ENCODE measurements at regions not wholly inside any gene's neighbourhood (a gene's known extent, or its start where the extent isn't known, plus 50 kb on each side); places are given as distances from the start of the nearest gene placed in this dataset.

DNA sequence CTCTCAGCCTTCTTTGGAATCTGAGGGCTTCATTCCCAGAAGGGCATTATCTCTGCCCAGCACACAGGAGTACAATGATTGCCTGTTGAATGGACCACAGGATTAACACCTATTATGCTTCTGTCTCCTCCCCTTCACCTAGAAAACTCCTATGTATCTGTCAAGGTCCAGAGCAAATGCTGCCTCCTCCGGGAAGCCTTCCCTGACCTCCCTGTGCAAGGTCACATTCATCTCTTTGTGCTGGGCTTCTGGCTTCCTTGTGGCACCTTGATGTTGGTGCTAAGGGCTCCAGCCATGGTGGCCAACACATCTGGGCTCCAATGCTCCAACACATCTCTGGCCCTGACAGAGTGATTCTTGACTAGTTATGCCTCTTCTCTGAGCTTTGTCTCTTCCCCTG lies 49.9 kb upstream of the ATP2B2 start:
- no peak for DNase-seq

DNA sequence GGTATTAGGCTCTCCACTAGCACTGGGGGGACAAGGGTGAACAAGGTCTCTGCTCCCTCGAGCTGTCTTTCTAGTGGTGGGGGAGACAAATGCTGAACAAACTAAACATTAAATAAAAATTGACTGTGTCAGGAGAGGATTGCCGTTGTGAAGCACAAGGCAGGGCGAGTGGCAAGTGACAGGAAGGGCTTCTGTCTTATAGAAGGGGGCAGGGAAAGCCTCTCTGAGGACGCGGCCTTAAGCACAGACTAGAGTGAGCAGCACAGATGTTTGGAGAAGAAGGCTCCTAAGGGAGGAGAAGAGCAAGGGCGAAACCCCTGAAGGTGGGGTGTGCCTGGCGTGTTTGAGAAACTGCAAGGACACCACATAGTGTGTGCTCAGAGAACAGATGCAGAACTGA lies 50.9 kb upstream of the ATP2B2 start:
- DNase-seq = no peak

DNA sequence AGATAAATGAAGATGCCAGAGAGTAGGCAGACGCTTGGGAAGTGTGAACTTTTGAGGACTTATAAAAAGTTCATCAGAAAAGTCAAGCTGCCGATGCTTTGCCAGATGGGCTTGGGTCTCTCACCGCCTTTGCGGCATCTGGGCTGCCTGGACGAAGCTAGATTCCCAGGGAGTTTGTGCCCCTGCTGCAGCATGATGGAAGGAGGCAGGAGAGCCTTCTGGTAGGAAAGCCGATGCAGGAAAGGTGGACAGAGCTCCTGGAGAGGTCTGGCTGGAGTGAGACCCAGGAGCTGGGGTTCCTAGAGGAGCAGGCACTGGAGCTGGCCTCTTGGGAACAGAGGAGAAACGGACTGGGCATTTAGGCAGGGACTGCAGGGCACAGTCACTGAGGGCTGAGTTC lies 51.9 kb upstream of the ATP2B2 start:
- no peak for DNase-seq

DNA sequence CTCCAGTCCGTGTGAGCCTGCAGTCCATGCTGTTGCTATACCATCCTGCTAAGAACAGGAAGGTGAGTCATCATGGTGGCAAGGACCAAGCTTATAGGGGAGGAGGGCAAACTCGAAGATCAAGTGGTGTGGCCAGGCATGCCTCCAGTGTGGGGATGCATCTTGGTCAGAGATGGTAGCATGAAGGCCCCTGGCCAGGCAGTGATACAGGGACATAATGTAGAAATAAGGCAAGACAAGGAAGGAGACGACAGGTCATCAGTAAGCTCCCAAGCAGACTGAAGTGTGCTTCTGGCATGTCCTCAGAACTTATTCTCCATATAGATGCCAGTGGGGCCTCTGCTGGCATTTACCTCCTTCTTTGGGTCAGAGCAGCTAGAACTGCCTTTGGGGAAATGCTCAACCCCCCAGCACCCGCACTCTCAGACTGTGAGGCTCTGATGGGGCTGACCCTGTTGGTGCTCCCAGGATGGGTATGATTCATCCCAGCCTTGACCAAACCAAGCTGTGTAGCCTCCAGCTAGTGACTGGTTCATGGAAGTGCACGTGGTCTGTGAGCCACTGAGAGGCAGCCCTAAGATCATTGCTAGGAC lies 52.5 kb upstream of the ATP2B2 start:
- DNase-seq = no peak

DNA sequence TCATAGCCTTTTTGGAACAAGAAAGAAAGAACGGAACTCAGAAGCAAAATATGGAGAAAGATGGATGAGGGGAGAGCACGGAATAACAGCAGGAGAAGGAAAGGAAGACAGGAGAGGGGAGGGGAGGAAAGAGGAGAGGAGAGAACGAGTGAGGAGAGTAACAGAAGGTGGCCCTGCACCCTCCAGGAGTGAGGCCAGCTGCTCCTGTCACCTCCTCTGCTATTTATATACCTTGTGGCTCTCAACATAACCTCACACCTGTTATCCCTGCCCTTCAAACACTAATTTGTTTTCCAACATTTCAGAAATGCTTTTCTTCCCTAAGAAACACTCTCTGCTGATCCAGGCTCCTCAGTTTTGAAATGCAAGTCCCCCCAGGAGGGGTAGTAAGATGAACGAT lies 53.4 kb upstream of the ATP2B2 start:
- DNase-seq = no peak

DNA sequence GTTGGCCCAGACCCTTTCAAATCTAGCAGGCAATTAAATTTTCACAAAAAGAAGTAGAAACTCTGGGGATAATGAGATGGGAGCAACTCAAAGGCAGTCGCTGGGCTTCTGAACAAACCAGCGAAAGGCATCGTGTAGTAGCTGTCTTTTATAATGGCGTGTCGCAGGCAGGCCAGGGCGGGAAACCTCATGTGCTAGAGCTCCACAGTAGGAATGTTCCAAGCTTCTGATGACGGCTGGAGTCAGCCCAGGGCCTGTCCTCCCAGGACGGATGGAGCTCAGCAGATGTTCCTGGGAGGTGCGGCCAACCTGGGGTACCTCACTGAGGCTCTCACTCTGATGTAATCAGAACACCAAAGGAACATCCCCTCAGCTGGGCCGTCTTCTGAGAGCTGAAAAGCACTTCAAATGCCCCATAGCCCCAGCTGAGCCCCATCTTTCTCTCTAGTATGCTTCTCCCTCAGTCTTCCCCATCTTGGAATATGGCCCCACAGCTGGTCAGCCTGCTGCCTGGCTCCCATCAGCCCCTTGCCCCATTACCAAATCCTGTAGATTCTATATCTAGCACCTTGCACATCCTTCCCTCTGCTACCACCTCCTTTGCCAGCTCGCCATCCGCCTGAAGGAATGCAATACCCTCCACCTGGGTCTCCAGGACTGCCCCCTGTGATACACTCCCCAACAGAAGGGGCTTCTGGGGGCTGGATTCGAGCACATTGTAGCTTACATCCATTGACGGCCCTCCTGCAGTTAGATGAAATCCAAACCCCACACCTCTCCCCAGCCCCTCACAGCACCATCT lies 54.9 kb upstream of the ATP2B2 start:
- no peak for DNase-seq

DNA sequence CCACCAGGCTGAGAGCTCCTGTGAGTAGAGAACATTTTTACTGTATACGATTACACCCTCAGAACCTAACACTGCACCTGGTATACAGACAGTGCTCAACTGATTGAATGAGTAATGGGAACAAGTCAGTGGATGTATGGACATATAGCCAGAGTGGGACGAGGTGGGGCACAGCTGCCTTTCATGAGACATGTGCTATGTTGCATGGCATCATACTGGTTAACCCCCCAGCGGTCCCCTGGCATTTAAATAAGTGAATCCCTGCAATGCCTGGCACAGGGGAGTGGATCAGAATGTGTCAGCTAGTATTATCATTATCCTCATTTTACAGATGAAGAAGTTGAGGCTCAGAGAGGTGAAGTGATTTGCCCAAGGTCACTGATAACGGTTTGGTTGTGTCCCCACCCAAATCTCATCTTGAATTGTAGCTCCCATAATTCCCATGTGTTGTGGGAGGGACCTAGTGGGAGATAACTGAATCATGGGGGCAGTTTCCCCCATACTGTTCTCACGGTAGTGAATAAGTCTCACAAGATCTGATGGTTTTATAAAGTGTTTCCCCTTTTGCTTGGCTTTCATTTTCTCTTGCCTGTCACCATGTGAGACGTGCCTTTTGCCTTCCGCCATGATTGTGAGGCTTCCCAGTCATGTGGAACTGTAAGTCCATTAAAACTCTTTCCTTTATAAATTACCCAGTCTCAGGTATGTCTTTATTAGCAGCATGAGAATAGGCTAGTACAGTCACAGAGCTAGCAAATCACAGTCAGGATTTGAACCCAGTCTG lies 56.0 kb upstream of the ATP2B2 start:
- no peak for DNase-seq

DNA sequence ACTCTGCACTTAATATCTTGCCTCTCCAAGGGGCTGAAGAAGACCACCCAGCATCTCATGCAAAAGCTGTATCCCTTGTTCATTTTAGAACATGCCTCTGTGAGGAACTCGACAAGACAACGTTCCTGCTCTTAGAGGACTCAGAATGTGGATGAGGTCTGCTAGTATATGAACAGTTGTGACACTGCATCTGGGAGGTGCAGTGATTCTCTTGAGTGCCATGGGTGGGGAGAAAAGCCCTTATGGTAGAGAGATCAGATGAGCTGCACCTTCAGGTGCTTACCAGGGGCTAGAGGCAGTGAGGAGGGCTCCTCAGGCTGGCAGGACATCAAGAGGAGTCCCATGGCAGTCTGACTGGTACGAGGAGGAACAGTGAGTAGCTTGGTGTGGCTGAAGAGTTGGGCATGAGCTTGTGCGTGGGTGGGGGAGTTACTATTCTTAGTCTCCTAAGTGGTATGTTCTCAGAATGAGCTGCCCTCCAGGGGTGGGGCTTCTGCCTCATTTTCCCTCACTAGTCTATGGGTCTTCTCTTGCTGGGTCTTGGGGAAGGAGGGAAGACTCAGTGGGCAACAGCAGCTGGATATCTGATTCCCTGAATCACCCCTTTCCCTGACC lies 56.7 kb upstream of the ATP2B2 start:
- no peak for DNase-seq

DNA sequence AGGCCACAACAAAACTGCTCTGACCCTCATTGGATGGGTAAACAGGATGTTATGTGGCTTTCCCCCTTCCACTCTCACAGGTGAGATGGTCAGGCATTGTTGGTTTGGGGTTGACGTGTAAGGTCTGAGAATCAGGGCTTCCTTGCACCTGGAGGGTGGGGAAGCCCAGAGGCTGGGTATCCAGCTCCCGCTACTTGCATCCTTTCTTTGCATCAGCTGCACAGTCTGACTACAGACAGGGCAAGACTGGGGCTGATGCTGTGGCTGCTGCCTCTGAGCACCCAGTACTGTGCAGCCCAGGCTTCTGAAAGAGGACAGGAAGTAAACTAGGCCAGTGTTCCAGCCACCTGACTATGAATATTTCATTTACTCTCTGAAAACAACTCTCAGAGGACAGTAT lies 58.0 kb upstream of the ATP2B2 start:
- DNase-seq = no peak

DNA sequence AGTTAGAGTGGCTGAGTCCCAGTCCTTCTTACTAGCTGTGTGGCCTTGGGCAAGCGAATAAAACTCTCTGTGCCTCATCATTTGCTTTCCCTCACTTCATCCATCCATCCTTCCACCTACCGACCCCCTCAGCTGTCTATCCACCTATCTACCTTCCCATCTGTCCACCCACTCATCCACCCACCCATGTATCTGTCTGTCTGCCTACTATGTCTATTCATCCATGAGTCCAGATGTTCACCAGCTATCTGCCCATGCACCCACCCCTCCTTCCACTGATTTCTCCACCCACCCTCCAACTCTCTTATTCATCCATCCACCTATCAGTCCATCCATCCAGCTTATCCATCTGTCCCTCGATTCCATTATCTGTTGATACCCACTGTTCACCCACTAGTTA lies 60.4 kb upstream of the ATP2B2 start:
- no peak for DNase-seq

DNA sequence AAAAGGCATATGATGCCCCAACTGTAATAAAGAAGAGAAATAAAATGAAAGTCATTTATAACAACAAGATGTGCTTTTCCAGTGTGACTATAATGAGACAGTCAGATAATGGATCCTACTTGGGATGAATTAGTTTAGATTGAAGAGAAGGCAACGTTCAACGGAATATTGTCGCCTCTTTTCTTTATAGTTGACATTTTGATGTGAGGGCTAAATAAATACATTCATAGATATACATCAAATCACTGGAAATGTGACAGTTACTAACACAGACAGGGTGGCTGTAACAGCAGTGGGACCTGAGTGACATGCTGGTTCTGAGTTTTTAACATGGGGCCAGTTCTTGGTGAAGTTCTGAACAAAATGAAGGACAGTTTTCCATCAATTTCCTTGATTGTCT lies 61.1 kb upstream of the ATP2B2 start:
- no peak for DNase-seq

DNA sequence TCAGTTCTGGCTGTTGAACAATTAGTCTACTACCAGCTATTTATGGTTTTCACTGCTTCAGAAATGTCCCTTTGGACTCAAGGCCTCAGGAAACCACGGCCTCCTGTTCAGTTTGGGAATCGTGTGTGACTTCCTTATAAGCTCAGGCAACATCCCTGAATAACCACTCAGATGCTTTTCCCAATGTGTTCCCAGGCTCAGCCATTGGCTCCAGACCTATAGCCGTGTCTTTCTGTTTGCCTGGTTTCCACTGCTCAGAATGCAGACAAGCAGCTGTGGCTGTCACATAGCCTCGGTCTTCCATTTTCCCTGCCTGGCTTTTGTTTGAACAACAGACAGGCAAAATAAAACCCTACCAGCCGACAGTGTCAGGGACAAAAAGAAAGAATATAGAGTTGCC lies 63.2 kb upstream of the ATP2B2 start:
- no peak for DNase-seq

DNA sequence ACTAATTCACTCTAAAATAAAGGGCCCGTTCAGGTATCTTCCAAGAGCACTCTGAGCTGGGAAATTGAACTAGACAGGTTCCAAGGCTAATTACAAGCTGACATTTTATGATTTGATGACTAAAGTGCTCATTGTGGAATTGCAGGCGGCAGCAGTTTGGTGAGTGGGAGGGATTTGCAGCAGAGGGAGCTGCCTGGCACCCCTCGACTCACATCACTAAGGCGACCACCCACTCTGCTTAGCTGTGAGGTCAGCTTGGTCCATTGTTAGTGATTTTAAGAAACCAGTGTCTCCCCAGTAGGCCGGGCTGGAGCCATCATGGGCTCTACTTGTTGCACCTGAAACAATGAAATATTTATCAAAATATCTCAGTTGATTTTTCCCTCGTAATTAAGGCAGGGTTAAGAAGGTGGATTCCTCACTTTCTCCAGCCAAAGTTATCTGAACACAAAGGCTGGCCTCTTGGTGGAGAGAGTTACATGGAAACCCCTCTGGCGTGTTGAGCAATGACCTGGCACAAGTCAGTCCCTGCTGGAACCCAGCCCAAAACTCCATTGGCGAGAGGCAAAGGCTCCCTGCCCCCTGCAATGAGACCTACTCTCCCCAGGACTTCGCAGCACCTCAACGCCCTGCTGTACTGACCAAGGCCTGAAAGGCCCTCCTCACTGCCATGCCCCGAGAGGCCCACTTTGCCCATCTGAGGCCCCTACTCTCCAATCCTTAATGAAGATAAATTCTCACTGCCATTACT lies 65.0 kb upstream of the ATP2B2 start:
- no peak for DNase-seq

DNA sequence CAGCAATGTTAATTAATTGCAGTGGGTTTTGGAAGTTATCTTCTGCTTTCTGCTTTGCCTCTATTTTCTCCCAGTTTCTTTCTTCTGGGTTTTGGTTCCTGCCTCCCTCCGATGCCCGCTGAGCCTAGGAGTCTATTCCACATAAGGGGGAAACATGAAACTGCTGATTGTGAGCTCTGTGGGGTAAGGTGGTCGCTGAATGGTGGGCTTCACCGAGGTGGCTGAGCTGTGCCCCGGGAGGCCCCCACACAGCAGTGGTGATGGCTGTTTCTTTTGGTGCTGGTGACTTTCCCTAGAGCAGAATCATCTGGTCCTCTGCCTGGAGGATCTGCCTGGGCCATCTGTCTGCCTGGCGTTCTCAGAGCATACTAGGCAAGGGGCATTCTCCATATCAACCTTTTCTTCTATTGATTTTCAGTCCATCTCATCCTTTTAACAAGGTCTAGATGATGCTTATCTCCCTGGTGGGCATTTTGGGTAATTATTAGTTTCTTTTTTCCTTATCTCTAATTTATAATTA lies 68.8 kb upstream of the ATP2B2 start:
- DNase-seq = no peak

DNA sequence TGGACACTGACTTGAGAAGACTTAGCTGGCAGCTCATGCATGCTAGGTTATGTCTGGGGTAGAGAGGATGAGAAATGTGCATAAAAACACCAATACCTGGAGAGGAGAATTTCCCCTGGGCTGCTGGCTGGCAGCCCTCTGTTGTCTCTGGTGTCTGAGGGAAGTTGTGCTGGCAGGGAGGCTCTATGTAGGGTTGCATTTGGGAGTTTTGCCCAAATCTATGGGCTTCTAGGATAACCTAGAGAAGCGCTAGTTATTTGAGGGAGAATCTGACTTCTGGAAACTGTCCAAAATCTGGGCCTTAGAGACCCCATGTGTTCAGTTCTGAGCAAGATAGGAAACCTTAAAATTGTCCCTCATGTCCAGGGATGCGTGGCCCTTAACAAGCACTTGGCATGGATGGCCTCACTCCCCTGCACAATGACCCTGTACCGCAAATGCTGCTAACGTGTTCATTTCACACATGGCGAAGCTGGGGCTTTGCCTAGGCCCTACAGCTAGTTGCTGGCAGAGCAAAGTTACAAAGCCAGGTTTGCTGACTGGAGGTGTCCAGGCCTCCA lies 70.3 kb upstream of the ATP2B2 start:
- DNase-seq = no peak

DNA sequence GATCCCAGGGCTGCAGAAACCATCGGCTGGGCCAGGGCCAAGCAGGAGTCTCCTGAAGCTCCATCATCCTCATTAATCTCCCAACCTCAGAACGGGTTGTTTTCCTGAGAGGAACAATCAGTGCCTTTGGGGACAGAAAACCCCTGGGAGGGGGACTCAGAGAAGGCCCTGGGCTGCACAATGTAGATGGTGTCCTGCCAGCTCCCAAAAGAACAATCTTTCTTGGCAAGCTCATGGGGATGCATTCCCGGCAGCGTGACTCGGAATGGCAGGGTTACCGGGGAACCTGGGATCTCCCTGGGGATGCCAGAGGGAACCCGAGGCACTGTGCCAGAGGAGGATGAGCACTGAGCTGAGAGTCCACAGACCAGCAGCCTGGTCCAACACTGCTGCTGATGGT lies 72.1 kb upstream of the ATP2B2 start:
- DNase-seq = no peak

DNA sequence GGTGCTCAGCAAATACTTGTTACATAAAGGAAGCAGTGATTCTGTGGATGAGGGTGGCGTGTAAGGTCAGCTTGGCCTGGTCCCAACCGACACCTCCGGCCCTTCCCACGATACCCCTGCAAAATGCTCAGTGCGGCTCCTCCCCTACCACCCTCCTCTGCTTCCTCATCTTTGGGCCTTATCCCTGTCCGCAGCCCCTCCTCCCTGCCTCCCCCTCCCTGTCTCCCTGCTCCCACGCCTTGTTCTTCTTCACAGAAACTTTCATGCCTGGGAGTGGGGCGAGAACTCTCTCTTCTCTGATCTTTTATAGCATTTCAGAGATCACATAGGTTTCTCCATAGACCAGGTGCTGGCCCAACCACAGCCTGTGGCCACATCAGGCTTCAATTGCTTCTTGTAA lies 75.0 kb upstream of the ATP2B2 start:
- no peak for DNase-seq

DNA sequence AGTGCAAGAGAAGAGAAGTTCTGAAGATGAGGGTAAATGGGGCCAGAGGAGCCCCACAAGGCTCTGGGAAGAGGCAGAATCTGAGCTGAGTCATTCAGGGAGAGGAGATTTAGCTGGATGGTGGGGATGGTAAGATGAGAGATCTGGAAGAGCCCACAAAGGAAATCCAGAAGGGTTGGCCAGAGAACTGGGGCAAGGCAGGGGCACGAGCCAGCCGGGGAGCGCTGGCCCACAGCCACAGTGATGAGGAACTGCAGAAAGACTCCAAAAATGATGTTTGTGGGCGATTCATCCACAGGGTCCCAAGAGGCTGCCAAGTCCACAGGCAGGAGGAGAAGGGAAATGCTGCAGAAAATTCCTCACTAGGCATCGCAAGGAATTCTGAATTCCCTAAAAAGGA lies 75.9 kb upstream of the ATP2B2 start:
- DNase-seq = no peak

DNA sequence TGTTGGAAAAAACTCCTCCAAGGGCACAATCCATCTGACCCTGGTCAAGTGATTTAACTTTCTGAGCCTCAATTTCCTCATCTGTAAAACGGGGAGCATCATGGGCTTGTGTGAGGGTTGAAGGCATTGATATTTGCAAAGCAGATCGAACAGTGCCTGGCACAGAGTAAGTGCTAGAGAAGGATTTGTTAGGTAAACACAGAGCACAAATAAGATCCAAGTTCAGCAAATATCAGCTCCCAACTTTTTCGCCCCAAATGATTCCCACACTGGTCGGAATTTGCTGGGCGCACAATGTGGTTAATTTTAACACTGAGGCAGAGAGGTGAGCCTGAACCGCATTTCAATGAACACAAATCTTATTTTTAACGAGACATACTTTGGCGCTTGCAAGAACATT lies 76.3 kb upstream of the ATP2B2 start:
- DNase-seq = no peak

DNA sequence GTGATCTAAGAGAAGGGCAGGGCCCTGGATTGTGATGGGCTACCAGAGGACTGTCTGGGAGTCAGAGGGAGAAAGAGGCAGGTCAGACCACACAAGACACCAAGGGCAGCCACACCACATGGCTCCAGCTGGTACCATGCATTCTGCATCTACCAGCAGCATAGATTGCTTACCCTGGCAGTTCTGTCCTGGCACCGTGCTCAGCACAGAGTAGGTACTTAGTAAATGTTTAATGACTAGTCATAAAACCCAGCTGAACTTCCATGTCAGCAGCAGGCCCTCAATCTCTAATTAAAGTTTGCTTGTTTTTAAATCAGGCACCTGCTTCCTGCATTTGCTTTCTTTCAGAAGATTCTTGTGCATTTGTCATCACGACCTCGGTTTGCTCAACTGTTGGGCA lies 77.3 kb upstream of the ATP2B2 start:
- DNase-seq = no peak

DNA sequence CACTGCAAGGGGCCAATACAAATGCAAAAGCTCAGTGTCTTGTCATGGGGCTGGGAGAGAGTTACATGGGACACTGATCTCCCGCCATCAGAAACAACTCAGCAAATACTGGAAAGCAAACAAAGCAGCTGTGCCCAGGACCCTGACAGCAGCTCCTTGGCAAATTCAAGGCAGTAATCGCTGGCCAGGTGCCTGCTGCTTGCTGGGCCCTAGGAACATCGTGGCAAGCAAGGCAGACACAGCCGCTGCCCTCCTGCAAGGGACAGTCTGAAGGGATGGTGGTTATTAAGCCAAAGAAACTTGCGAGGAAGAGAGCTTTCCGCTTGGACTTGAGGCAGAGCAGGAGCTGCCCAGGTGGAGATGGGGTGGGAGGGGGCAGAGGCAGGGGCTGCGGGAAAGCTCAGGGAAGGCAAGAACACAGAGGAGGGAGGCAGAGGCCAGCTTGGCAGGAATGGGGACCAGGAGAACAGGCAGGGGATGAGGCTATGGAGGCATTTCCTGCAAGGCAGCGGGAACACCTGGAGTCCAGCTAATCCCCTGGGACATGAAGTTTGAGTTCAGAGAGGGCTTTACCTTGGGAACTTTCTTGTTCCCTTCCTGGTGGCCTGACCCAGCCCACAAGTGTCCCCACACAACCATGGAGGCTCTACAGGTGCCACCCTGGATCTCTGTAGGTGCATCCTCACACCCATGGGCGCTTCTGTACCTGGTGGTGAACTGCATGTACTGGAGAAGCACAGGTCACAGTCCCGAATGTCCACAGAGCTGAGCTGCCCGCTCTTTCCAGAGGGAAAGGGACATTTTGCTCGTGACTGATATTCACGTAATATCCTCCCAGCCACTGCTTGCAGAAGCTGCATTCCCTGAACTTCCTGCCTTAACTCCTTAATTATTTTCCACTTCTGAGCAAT lies 78.7 kb upstream of the ATP2B2 start:
- DNase-seq = no peak
